Gastrocnemius medialis (tissue), 4 donors: ENCODE measurements at regions not wholly inside any gene's neighbourhood (a gene's known extent, or its start where the extent isn't known, plus 50 kb on each side); places are given as distances from the start of the nearest gene placed in this dataset.

ENCODE experiments used
- CTCF ChIP-seq, 5 experiments: fragments of 450-650 bp in 3 of 5; fragments of 200-600 bp in 2 of 5; sonication (generic) in 2 of 5; IDR thresholded peaks in 4 of 5; conservative IDR thresholded peaks in 1 of 5; 1 replicate in 4 of 5; 2 replicates in 1 of 5; pipeline ENCODE4 v1.5.1; 2016 to 2019; ENCODE audit warnings: antibody characterized with exemption in 5 of 5, mild to moderate bottlenecking in 3 of 5, moderate library complexity in 3 of 5
- POLR2A ChIP-seq, 2 donors: fragments of 450-650 bp; IDR thresholded peaks; one replicate each; pipeline ENCODE4 v1.6.1; 2017; ENCODE audit warnings: antibody characterized with exemption in 2 of 2, mild to moderate bottlenecking in 2 of 2, moderate library complexity in 2 of 2

- TF ChIP-seq CTCF (IDR thresholded peaks at IDR 0.05 in 4 of 5, conservative IDR thresholded peaks at IDR 0.05 in 1 of 5) (no peak), POLR2A (IDR thresholded peaks at IDR 0.05) (no peak)
Observed at GRCh38 chr10:129043691-129044090, 423.4 kb upstream of the MGMT start.
